ENCODE measurements at regions not wholly inside any gene's neighbourhood (a gene's known extent, or its start where the extent isn't known, plus 50 kb on each side); places are given as distances from the start of the nearest gene placed in this dataset.

GRCh38 chr11:134745456-134745855, 333.4 kb upstream of the B3GAT1 start:
- DNase-seq (ENCODE audit: low spot score): peak; percentile 15

- no peak for DNase-seq (ENCODE audit: low spot score)
Measured at GRCh38 chr11:134743820-134744195, 331.8 kb upstream of the B3GAT1 start.

- DNase-seq (ENCODE audit: low spot score): no peak
Measured at GRCh38 chr11:134742956-134743819, 331.1 kb upstream of the B3GAT1 start.

- DNase-seq (ENCODE audit: low spot score): no peak
Measured at GRCh38 chr11:134742224-134742612, 330.2 kb upstream of the B3GAT1 start.

GRCh38 chr11:134741453-134742223, 329.6 kb upstream of the B3GAT1 start:
- no peak for DNase-seq (ENCODE audit: low spot score)

GRCh38 chr11:134740590-134741261, 328.7 kb upstream of the B3GAT1 start:
- no peak for DNase-seq (ENCODE audit: low spot score)

GRCh38 chr11:134739136-134739535, 327.1 kb upstream of the B3GAT1 start:
- peak; percentile 57 for DNase-seq (ENCODE audit: low spot score)

- DNase-seq (ENCODE audit: low spot score): no peak
Measured at GRCh38 chr11:134738581-134738980, 326.5 kb upstream of the B3GAT1 start.

GRCh38 chr11:134737563-134738510, 325.8 kb upstream of the B3GAT1 start:
- no peak for DNase-seq (ENCODE audit: low spot score)

GRCh38 chr11:134736251-134736947, 324.4 kb upstream of the B3GAT1 start:
- DNase-seq (ENCODE audit: low spot score): no peak

- no peak for DNase-seq (ENCODE audit: low spot score)
Measured at GRCh38 chr11:134734894-134735293, 322.9 kb upstream of the B3GAT1 start.

GRCh38 chr11:134734141-134734845, 322.3 kb upstream of the B3GAT1 start:
- no peak for DNase-seq (ENCODE audit: low spot score)

- DNase-seq (ENCODE audit: low spot score): no peak
Measured at GRCh38 chr11:134733646-134734045, 321.6 kb upstream of the B3GAT1 start.

GRCh38 chr11:134731213-134731961, 319.3 kb upstream of the B3GAT1 start:
- DNase-seq (ENCODE audit: low spot score): no peak

- DNase-seq (ENCODE audit: low spot score): no peak
Measured at GRCh38 chr11:134730561-134731212, 318.6 kb upstream of the B3GAT1 start.

- no peak for DNase-seq (ENCODE audit: low spot score)
Measured at GRCh38 chr11:134730101-134730500, 318.1 kb upstream of the B3GAT1 start.

- DNase-seq (ENCODE audit: low spot score): no peak
Measured at GRCh38 chr11:134728186-134728585, 316.1 kb upstream of the B3GAT1 start.

GRCh38 chr11:134727636-134728035, 315.6 kb upstream of the B3GAT1 start:
- no peak for DNase-seq (ENCODE audit: low spot score)

- DNase-seq (ENCODE audit: low spot score): no peak
Measured at GRCh38 chr11:134727204-134727603, 315.2 kb upstream of the B3GAT1 start.
